Natural killer cell (primary cell): ENCODE measurements at regions not wholly inside any gene's neighbourhood (a gene's known extent, or its start where the extent isn't known, plus 50 kb on each side); places are given as distances from the start of the nearest gene placed in this dataset.
A peak's percentile ranks its signal among the peaks of the same experiment; 100 is the strongest.

Source experiments
- ATAC-seq, 3 donors: fragments of 150-1000 bp in 2 of 3; fragments of 200-7000 bp in 1 of 3; cut with Tn5 transposase; 1 replicate in 1 of 3; 2 replicates in 2 of 3; pipeline ENCODE4 v1.10.0; 2021; ENCODE audit warnings: mild to moderate bottlenecking in 2 of 3, moderate library complexity in 2 of 3
- DNase-seq, 2 donors: peaks; one replicate each; pipeline versions ENCODE4 v3.0.0 to v3.0.0-alpha.2; 2013 to 2021; ENCODE audit warnings: mixed read lengths in 1 of 2
- H3K27ac ChIP-seq: one replicate; pipeline ENCODE4 v1.5.1; 2013; ENCODE audit warnings: mild to moderate bottlenecking, low read length
- H3K27me3 ChIP-seq: one replicate; pipeline ENCODE4 v1.6.1; 2013; ENCODE audit warnings: low read length; ENCODE audit not compliant: control insufficient read depth, insufficient read depth
- H3K36me3 ChIP-seq: one replicate; pipeline ENCODE4 v1.6.1; 2013; ENCODE audit warnings: low read length; ENCODE audit not compliant: control insufficient read depth, insufficient read depth
- H3K4me1 ChIP-seq: one replicate; pipeline ENCODE4 v1.6.1; 2013; ENCODE audit warnings: low read length; ENCODE audit not compliant: control insufficient read depth, insufficient read depth
- H3K4me3 ChIP-seq: one replicate; pipeline ENCODE4 v1.5.1; 2013; ENCODE audit warnings: low read length
- H3K9me3 ChIP-seq: one replicate; pipeline ENCODE4 v1.6.1; 2013; ENCODE audit warnings: low read length; ENCODE audit not compliant: control insufficient read depth, insufficient read depth
- H3K27ac Mint-ChIP-seq, 2 donors: one replicate each; pipeline ENCODE4 v1.8.0; 2022; ENCODE audit warnings: mild to moderate bottlenecking in 2 of 2, mixed read lengths in 2 of 2, moderate library complexity in 1 of 2
- H3K27me3 Mint-ChIP-seq, 2 donors: one replicate each; pipeline ENCODE4 v1.8.0; 2022; ENCODE audit warnings: low read depth in 2 of 2, mixed read lengths in 2 of 2
- H3K36me3 Mint-ChIP-seq: one replicate; pipeline ENCODE4 v1.8.0; 2022; ENCODE audit warnings: mixed read lengths
- H3K4me1 Mint-ChIP-seq, 2 donors: one replicate each; pipeline ENCODE4 v1.8.0; 2022; ENCODE audit warnings: mixed read lengths in 2 of 2
- H3K4me3 Mint-ChIP-seq: one replicate; pipeline ENCODE4 v1.8.0; 2022; ENCODE audit warnings: mild to moderate bottlenecking, moderate library complexity, mixed read lengths
- H3K9me3 Mint-ChIP-seq, 2 donors: one replicate each; pipeline ENCODE4 v1.8.0; 2022; ENCODE audit warnings: mixed read lengths in 2 of 2
- WGBS: methylation state at CpG from one replicate; pipeline ENCODE4 v1.1.7; 2013; ENCODE audit warnings: missing lambda C conversion rate; ENCODE audit not compliant: insufficient coverage; 5-methylcytosine and 5-hydroxymethylcytosine counted together
- intact Hi-C: fragments of 100-400 bp; cut with micrococcal nuclease; formaldehyde crosslinking; loops from one replicate; pipeline ENCODE4 v1.14.2; 2022
- TF ChIP-seq, protein P1 (sequence below): fragments of 200-600 bp; IDR thresholded peaks from one replicate; pipeline ENCODE4 v1.8.0; 2022; ENCODE audit warnings: antibody characterized with exemption

- no peaks in the 10 kb centered on the region for H3K9me3 Mint-ChIP-seq
- Histone ChIP-seq H3K27ac (no peak overlapping the region), H3K9me3 (no peaks in the 10 kb centered on the region), H3K27me3 (peaks cover under 1% of the 10 kb centered on the region), H3K4me3 (no peak overlapping the region), H3K4me1 (no peaks in the 10 kb centered on the region), H3K36me3 (no peaks in the 10 kb centered on the region)
- ATAC-seq (no peak), DNase-seq (no peak)
- no peaks in the 10 kb centered on the region for H3K36me3 Mint-ChIP-seq
- TF ChIP-seq, protein P1, sequence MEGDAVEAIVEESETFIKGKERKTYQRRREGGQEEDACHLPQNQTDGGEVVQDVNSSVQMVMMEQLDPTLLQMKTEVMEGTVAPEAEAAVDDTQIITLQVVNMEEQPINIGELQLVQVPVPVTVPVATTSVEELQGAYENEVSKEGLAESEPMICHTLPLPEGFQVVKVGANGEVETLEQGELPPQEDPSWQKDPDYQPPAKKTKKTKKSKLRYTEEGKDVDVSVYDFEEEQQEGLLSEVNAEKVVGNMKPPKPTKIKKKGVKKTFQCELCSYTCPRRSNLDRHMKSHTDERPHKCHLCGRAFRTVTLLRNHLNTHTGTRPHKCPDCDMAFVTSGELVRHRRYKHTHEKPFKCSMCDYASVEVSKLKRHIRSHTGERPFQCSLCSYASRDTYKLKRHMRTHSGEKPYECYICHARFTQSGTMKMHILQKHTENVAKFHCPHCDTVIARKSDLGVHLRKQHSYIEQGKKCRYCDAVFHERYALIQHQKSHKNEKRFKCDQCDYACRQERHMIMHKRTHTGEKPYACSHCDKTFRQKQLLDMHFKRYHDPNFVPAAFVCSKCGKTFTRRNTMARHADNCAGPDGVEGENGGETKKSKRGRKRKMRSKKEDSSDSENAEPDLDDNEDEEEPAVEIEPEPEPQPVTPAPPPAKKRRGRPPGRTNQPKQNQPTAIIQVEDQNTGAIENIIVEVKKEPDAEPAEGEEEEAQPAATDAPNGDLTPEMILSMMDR: no peak
- no peak overlapping the region for H3K27ac Mint-ChIP-seq
- H3K27me3 Mint-ChIP-seq: peaks cover 15 to 32% of the 10 kb centered on the region in 2 donors
- intact Hi-C loops: no loop called here
- no peaks in the 10 kb centered on the region for H3K4me1 Mint-ChIP-seq
- H3K4me3 Mint-ChIP-seq: no peak overlapping the region
These were observed 56.1 kb upstream of the ELMO1 start for GRCh38 chr7:37504801-37505200.

DNA sequence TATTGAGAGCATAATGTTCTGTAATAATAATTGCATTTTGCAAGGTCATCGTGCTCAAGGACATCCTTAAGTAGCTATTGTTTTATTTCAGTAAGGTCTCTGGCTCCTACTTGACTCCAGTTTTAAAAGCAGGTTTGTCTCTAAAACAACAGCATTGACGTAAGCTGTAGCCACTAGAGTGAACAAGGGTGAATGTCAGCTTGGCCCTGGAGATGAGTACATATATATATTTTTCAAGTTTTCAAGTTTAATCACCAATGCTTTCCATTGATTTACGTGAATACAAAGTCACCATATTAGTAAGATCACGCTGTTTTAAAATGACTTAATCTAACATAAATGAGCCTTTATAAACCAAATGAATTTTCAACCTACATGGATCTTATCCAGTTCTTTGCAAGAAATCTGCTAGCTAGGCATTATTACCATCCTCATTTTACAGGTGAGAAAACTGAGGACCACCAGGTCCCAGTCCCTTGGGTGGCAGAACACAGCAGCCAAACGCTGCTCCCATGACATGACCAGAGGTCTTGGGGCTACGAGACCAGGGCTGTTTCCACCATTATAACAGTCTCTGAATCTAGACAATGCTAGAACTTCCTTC is 57.2 kb upstream of the ELMO1 start:
- no peak for ATAC-seq
- Mint-ChIP-seq H3K4me3 (no peak overlapping the region), H3K36me3 (no peaks in the 10 kb centered on the region), H3K27me3 (peaks cover 15 to 35% of the 10 kb centered on the region in 2 donors), H3K9me3 (no peaks in the 10 kb centered on the region), H3K27ac (no peak overlapping the region), H3K4me1 (no peaks in the 10 kb centered on the region)
- Histone ChIP-seq H3K36me3 (no peaks in the 10 kb centered on the region), H3K4me3 (no peak overlapping the region), H3K4me1 (no peaks in the 10 kb centered on the region), H3K9me3 (no peaks in the 10 kb centered on the region), H3K27me3 (peaks cover 2% of the 10 kb centered on the region), H3K27ac (no peak overlapping the region)
- DNase-seq: no peak
- WGBS: 92% methylated on average over 6 of the region's 6 CpGs
- intact Hi-C loops: no loop called here
- TF ChIP-seq, protein P1: no peak

- peaks cover 2% of the 10 kb centered on the region for H3K27me3 ChIP-seq
- no peaks in the 10 kb centered on the region for H3K9me3 ChIP-seq
- no peaks in the 10 kb centered on the region for H3K36me3 Mint-ChIP-seq
- TF ChIP-seq, protein P1: no peak
- intact Hi-C loops: no loop called here
- no peak for ATAC-seq
- H3K4me1 Mint-ChIP-seq: no peaks in the 10 kb centered on the region
- no peak overlapping the region for H3K27ac ChIP-seq
- no peaks in the 10 kb centered on the region for H3K4me1 ChIP-seq
- DNase-seq: no peak
- peaks cover 12 to 35% of the 10 kb centered on the region in 2 donors for H3K27me3 Mint-ChIP-seq
- H3K9me3 Mint-ChIP-seq: no peaks in the 10 kb centered on the region
- no peak overlapping the region for H3K4me3 ChIP-seq
- H3K36me3 ChIP-seq: no peaks in the 10 kb centered on the region
- WGBS: 66% methylated on average over 2 of the region's 3 CpGs
- H3K4me3 Mint-ChIP-seq: no peak overlapping the region
- no peak overlapping the region for H3K27ac Mint-ChIP-seq
These were observed 59.5 kb upstream of the ELMO1 start for GRCh38 chr7:37508118-37508517.

GRCh38 chr7:37510043-37510634 is 61.5 kb upstream of the ELMO1 start:
- intact Hi-C loops: loop anchor here (5.0 to 10.0 kb wide), 3 partner anchors 275 to 1025 kb away; no protein-coding TSS in a partner anchor
- Mint-ChIP-seq H3K27me3 (peaks cover 8 to 30% of the 10 kb centered on the region in 2 donors), H3K4me3 (no peak overlapping the region), H3K27ac (no peak overlapping the region), H3K9me3 (no peaks in the 10 kb centered on the region), H3K4me1 (no peaks in the 10 kb centered on the region), H3K36me3 (no peaks in the 10 kb centered on the region)
- 100% methylated on average over 1 of the region's 3 CpGs for WGBS
- ATAC-seq (peak; percentile 60 to 71 (median 60)), DNase-seq (peak in 1 of 2 donors; percentile 63)
- H3K4me3 ChIP-seq: no peak overlapping the region
- no peak overlapping the region for H3K27ac ChIP-seq
- no peaks in the 10 kb centered on the region for H3K9me3 ChIP-seq
- no peaks in the 10 kb centered on the region for H3K4me1 ChIP-seq
- no peaks in the 10 kb centered on the region for H3K36me3 ChIP-seq
- TF ChIP-seq, protein P1: peak; percentile 78
- peaks cover 2% of the 10 kb centered on the region for H3K27me3 ChIP-seq
